Smooth muscle cell (in vitro differentiated cells): ENCODE measurements at regions not wholly inside any gene's neighbourhood (a gene's known extent, or its start where the extent isn't known, plus 50 kb on each side); places are given as distances from the start of the nearest gene placed in this dataset.

Experiments used
- DNase-seq: peaks from one replicate; lab custom pipeline; 2025; ENCODE audit not compliant: unreplicated experiment; lab: John Stamatoyannopoulos, UW
- H2AFZ ChIP-seq: fragments of 200-600 bp; sonication (generic); 2 replicates; pipeline ENCODE4 v1.6.0; 2016; ENCODE audit warnings: antibody characterized with exemption, low read depth, mild to moderate bottlenecking
- H3F3A ChIP-seq: fragments of 200-600 bp; sonication (generic); 2 replicates; pipeline ENCODE4 v1.6.0; 2017; ENCODE audit warnings: antibody characterized with exemption, low read depth
- H3K27ac ChIP-seq: fragments of 200-600 bp; sonication (generic); 2 replicates; pipeline ENCODE4 v1.5.1; 2016; ENCODE audit warnings: low read depth, mild to moderate bottlenecking
- H3K27me3 ChIP-seq: fragments of 200-600 bp; sonication (generic); 2 replicates; pipeline ENCODE4 v1.6.1; 2016; ENCODE audit warnings: low read depth, mild to moderate bottlenecking
- H3K36me3 ChIP-seq: fragments of 200-600 bp; sonication (generic); 2 replicates; pipeline ENCODE4 v1.5.1; 2016; ENCODE audit warnings: low read depth
- H3K4me1 ChIP-seq: fragments of 200-600 bp; sonication (generic); 2 replicates; pipeline ENCODE4 v1.5.1; 2016; ENCODE audit warnings: low read depth
- H3K4me2 ChIP-seq: fragments of 200-600 bp; sonication (generic); 2 replicates; pipeline ENCODE4 v1.6.0; 2016; ENCODE audit warnings: mild to moderate bottlenecking
- H3K4me3 ChIP-seq: fragments of 200-600 bp; sonication (generic); 2 replicates; pipeline ENCODE4 v1.5.1; 2016; ENCODE audit warnings: mild to moderate bottlenecking
- H3K79me2 ChIP-seq: fragments of 200-600 bp; sonication (generic); 2 replicates; pipeline ENCODE4 v1.6.0; 2016; ENCODE audit warnings: low read depth, mild to moderate bottlenecking
- H3K9ac ChIP-seq: fragments of 200-600 bp; sonication (generic); 2 replicates; pipeline ENCODE4 v1.6.0; 2016; ENCODE audit warnings: low read depth
- H3K9me3 ChIP-seq: fragments of 200-600 bp; sonication (generic); replicated peaks from 2 replicates; pipeline ENCODE4 v1.5.1; 2016; ENCODE audit warnings: low read depth
- H4K20me1 ChIP-seq: fragments of 200-600 bp; sonication (generic); 2 replicates; pipeline ENCODE4 v1.6.0; 2016; ENCODE audit warnings: low read depth
- WGBS: methylation state at CpG from one replicate; pipeline ENCODE4 v1.1.7; 2016; ENCODE audit warnings: low lambda C conversion rate; 5-methylcytosine and 5-hydroxymethylcytosine counted together
- TF ChIP-seq, protein P1 (sequence below): fragments of 200-600 bp; sonication (generic); IDR thresholded peaks from 2 replicates; pipeline ENCODE4 v1.5.1; 2017; ENCODE audit warnings: borderline replicate concordance, mild to moderate bottlenecking, antibody characterized with exemption; ENCODE audit not compliant: insufficient read depth, poor library complexity, severe bottlenecking

DNA sequence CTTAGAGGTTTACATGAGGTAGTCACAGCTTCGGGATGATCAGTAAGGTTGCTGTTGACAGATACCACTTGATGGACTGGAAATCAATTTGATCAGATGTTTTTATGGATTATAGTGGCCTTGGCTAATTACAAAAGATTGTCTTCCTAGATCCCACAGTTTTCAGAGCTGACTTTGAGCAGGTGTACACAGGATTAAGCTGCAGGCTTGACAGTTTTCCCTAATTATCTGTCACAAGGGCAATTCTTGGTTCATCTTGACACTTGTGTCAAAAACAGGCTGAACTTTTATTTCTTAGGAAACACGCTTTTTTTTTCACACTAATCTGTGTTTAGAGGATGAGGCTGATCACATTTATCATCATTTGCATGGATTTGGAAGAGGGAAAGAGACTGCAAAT, 824.0 kb upstream of the PIK3C3 start:
- Histone ChIP-seq H3K79me2 (no peaks in the 10 kb centered on the region), H3K9ac (no peak overlapping the region), H4K20me1 (no peaks in the 10 kb centered on the region), H3F3A (no peaks in the 10 kb centered on the region), H2AFZ (no peak overlapping the region), H3K4me2 (no peak overlapping the region), H3K9me3 (no peaks in the 10 kb centered on the region), H3K27ac (no peak overlapping the region), H3K4me3 (no peak overlapping the region), H3K36me3 (no peaks in the 10 kb centered on the region), H3K4me1 (no peaks in the 10 kb centered on the region), H3K27me3 (no peaks in the 10 kb centered on the region)
- TF ChIP-seq, protein P1, sequence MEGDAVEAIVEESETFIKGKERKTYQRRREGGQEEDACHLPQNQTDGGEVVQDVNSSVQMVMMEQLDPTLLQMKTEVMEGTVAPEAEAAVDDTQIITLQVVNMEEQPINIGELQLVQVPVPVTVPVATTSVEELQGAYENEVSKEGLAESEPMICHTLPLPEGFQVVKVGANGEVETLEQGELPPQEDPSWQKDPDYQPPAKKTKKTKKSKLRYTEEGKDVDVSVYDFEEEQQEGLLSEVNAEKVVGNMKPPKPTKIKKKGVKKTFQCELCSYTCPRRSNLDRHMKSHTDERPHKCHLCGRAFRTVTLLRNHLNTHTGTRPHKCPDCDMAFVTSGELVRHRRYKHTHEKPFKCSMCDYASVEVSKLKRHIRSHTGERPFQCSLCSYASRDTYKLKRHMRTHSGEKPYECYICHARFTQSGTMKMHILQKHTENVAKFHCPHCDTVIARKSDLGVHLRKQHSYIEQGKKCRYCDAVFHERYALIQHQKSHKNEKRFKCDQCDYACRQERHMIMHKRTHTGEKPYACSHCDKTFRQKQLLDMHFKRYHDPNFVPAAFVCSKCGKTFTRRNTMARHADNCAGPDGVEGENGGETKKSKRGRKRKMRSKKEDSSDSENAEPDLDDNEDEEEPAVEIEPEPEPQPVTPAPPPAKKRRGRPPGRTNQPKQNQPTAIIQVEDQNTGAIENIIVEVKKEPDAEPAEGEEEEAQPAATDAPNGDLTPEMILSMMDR: no peak
- DNase-seq: no peak
- WGBS: 90% methylated on average over 2 of the region's 2 CpGs

DNA sequence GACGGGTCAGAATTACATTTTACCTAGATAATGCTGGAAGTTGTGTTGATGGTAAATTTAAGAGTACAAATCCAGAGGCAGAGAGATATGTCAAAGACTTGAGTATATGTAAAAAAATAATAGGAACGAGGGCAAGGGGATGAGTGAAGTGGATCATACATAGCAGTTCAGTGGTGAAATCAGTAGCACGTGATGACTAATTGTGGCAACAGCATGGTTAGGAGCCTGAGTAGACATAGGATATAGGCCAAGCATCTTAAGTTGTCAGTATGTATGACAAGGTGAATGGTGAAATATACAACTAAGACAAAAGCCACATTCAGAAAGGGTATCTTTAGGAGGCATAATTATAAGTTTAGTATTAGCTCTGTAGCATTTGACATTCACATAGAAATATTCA, 826.5 kb upstream of the PIK3C3 start:
- Histone ChIP-seq H3K9me3 (no peaks in the 10 kb centered on the region), H3K36me3 (no peaks in the 10 kb centered on the region), H3F3A (no peaks in the 10 kb centered on the region), H3K4me2 (peak overlapping the region; percentile 42), H3K4me3 (no peak overlapping the region), H3K4me1 (no peaks in the 10 kb centered on the region), H2AFZ (no peak overlapping the region), H3K27me3 (no peaks in the 10 kb centered on the region), H3K79me2 (no peaks in the 10 kb centered on the region), H3K9ac (no peak overlapping the region), H4K20me1 (no peaks in the 10 kb centered on the region), H3K27ac (peak overlapping the region; percentile 95)
- 70% methylated on average over 3 of the region's 3 CpGs for WGBS
- no peak for DNase-seq
- TF ChIP-seq, protein P1: no peak

DNA sequence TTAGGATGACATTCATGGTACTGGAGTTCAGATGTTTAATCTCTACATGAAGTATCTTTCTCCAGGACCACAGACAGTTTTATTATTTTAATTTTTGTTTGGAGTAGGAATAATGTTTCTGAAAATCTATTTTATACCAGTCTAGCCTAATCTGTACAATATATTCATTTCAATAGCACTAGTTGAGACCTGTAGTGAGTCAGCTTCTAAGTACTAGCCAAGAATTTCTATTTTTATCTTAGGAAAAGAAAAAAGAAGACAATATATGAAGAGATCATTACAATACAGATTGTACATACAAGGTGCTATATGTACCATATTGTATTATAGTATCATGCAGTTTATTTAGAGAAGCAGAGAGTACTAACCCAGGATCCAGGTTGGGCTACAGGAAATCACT, 826.9 kb upstream of the PIK3C3 start:
- Histone ChIP-seq H4K20me1 (no peaks in the 10 kb centered on the region), H3K27ac (peak overlapping the region; percentile 95), H3K4me2 (peak overlapping the region; percentile 42)

More for the DNA sequence above, 826.9 kb upstream of the PIK3C3 start:
- H3K79me2 ChIP-seq: no peaks in the 10 kb centered on the region
- H3F3A ChIP-seq: no peaks in the 10 kb centered on the region
- no peak for DNase-seq
- TF ChIP-seq, protein P1: no peak
- no peaks in the 10 kb centered on the region for H3K4me1 ChIP-seq
- no peak overlapping the region for H3K9ac ChIP-seq
- H2AFZ ChIP-seq: no peak overlapping the region
- no peaks in the 10 kb centered on the region for H3K9me3 ChIP-seq
- H3K27me3 ChIP-seq: no peaks in the 10 kb centered on the region
- no peaks in the 10 kb centered on the region for H3K36me3 ChIP-seq
- H3K4me3 ChIP-seq: no peak overlapping the region
